HUES6 (cell line): ENCODE measurements at regions not wholly inside any gene's neighbourhood (a gene's known extent, or its start where the extent isn't known, plus 50 kb on each side); places are given as distances from the start of the nearest gene placed in this dataset.

Source experiments
- H3K27ac ChIP-seq: 2 replicates; pipeline ENCODE4 v1.7.0; 2013; ENCODE audit warnings: low read depth, mild to moderate bottlenecking, low read length, inconsistent platforms
- H3K27me3 ChIP-seq: 2 replicates; pipeline ENCODE4 v1.6.1; 2013; ENCODE audit warnings: low read length; ENCODE audit not compliant: control insufficient read depth, insufficient read depth
- H3K36me3 ChIP-seq: 2 replicates; pipeline ENCODE4 v1.6.1; 2013; ENCODE audit warnings: low read length; ENCODE audit not compliant: control insufficient read depth, insufficient read depth
- H3K4me1 ChIP-seq: 2 replicates; pipeline ENCODE4 v1.6.1; 2013; ENCODE audit warnings: low read length; ENCODE audit not compliant: control insufficient read depth, insufficient read depth
- H3K4me3 ChIP-seq: 2 replicates; pipeline ENCODE4 v1.5.1; 2013; ENCODE audit warnings: low read depth, low read length
- H3K9ac ChIP-seq: one replicate; pipeline ENCODE4 v1.6.1; 2013; ENCODE audit warnings: mild to moderate bottlenecking, low read length
- H3K9me3 ChIP-seq: 2 replicates; pipeline ENCODE4 v1.6.1; 2013; ENCODE audit warnings: low read depth, low read length; ENCODE audit not compliant: control insufficient read depth, insufficient read depth

GRCh38 chr16:80009971-80010659 is 409.6 kb upstream of the MAF start:
- Histone ChIP-seq H3K4me1 (no peaks in the 10 kb centered on the region; the same call in 1 of the 2 replicates), H3K36me3 (no peaks in the 10 kb centered on the region), H3K9me3 (no peaks in the 10 kb centered on the region)

GRCh38 chr16:80008857-80009256 is 408.3 kb upstream of the MAF start:
- Histone ChIP-seq H3K9me3 (no peaks in the 10 kb centered on the region), H3K27me3 (no peaks in the 10 kb centered on the region), H3K9ac (no peak overlapping the region), H3K4me1 (no peaks in the 10 kb centered on the region; the same call in 1 of the 2 replicates), H3K27ac (no peak overlapping the region), H3K36me3 (no peaks in the 10 kb centered on the region), H3K4me3 (no peak overlapping the region)

More at GRCh38 chr16:80009971-80010659, 409.6 kb upstream of the MAF start:
- no peaks in the 10 kb centered on the region for H3K27me3 ChIP-seq
- H3K27ac ChIP-seq = no peak overlapping the region
- no peak overlapping the region for H3K9ac ChIP-seq
- no peak overlapping the region for H3K4me3 ChIP-seq

- Histone ChIP-seq H3K4me3 (no peak overlapping the region), H3K36me3 (no peaks in the 10 kb centered on the region), H3K9ac (no peak overlapping the region), H3K27ac (no peak overlapping the region), H3K9me3 (no peaks in the 10 kb centered on the region), H3K4me1 (no peaks in the 10 kb centered on the region; the same call in 1 of the 2 replicates), H3K27me3 (no peaks in the 10 kb centered on the region)
Observed at GRCh38 chr16:80007231-80007630, 406.7 kb upstream of the MAF start.

GRCh38 chr16:80006241-80007215 is 406.0 kb upstream of the MAF start:
- no peak overlapping the region for H3K27ac ChIP-seq
- H3K9ac ChIP-seq = no peak overlapping the region
- H3K27me3 ChIP-seq = no peaks in the 10 kb centered on the region
- H3K4me1 ChIP-seq = no peaks in the 10 kb centered on the region; the same call in 1 of the 2 replicates
- H3K9me3 ChIP-seq = no peaks in the 10 kb centered on the region
- no peak overlapping the region for H3K4me3 ChIP-seq
- H3K36me3 ChIP-seq = no peaks in the 10 kb centered on the region

GRCh38 chr16:80004113-80004512 is 403.6 kb upstream of the MAF start:
- Histone ChIP-seq H3K4me1 (no peaks in the 10 kb centered on the region; the same call in 1 of the 2 replicates), H3K27ac (no peak overlapping the region)

GRCh38 chr16:80002261-80002660 is 401.7 kb upstream of the MAF start:
- Histone ChIP-seq H3K9ac (no peak overlapping the region), H3K27ac (no peak overlapping the region), H3K4me3 (no peak overlapping the region), H3K27me3 (no peaks in the 10 kb centered on the region), H3K9me3 (no peaks in the 10 kb centered on the region), H3K36me3 (no peaks in the 10 kb centered on the region), H3K4me1 (no peaks in the 10 kb centered on the region; the same call in 1 of the 2 replicates)

More at GRCh38 chr16:80004113-80004512, 403.6 kb upstream of the MAF start:
- Histone ChIP-seq H3K27me3 (no peaks in the 10 kb centered on the region), H3K9me3 (no peaks in the 10 kb centered on the region), H3K9ac (no peak overlapping the region), H3K36me3 (no peaks in the 10 kb centered on the region), H3K4me3 (no peak overlapping the region)

- Histone ChIP-seq H3K27ac (no peak overlapping the region), H3K4me3 (no peak overlapping the region), H3K9me3 (no peaks in the 10 kb centered on the region), H3K9ac (no peak overlapping the region), H3K27me3 (no peaks in the 10 kb centered on the region), H3K36me3 (no peaks in the 10 kb centered on the region), H3K4me1 (no peaks in the 10 kb centered on the region)
Observed at GRCh38 chr16:79998143-79998542, 397.6 kb upstream of the MAF start.

GRCh38 chr16:79997257-79997656 is 396.7 kb upstream of the MAF start:
- Histone ChIP-seq H3K27me3 (no peaks in the 10 kb centered on the region), H3K4me3 (no peak overlapping the region), H3K4me1 (peaks cover 3% of the 10 kb centered on the region; the same call in 1 of the 2 replicates), H3K27ac (no peak overlapping the region), H3K36me3 (no peaks in the 10 kb centered on the region), H3K9ac (no peak overlapping the region), H3K9me3 (no peaks in the 10 kb centered on the region)

- Histone ChIP-seq H3K36me3 (no peaks in the 10 kb centered on the region), H3K4me3 (no peak overlapping the region), H3K9ac (no peak overlapping the region), H3K9me3 (peaks cover 3% of the 10 kb centered on the region), H3K27ac (no peak overlapping the region), H3K27me3 (no peaks in the 10 kb centered on the region), H3K4me1 (peaks cover 3% of the 10 kb centered on the region; the same call in 1 of the 2 replicates)
Observed at GRCh38 chr16:79996321-79996720, 395.8 kb upstream of the MAF start.

GRCh38 chr16:79995315-79995714 is 394.8 kb upstream of the MAF start:
- Histone ChIP-seq H3K4me1 (peaks cover 3% of the 10 kb centered on the region; the same call in 1 of the 2 replicates), H3K9me3 (peaks cover 3% of the 10 kb centered on the region)

GRCh38 chr16:79994418-79994817 is 393.9 kb upstream of the MAF start:
- H3K9me3 ChIP-seq = peaks cover 3% of the 10 kb centered on the region
- H3K9ac ChIP-seq = no peak overlapping the region
- no peak overlapping the region for H3K27ac ChIP-seq
- H3K4me3 ChIP-seq = no peak overlapping the region
- no peaks in the 10 kb centered on the region for H3K27me3 ChIP-seq
- no peaks in the 10 kb centered on the region for H3K36me3 ChIP-seq
- H3K4me1 ChIP-seq = peaks cover 3% of the 10 kb centered on the region; the same call in 1 of the 2 replicates

More at GRCh38 chr16:79995315-79995714, 394.8 kb upstream of the MAF start:
- no peak overlapping the region for H3K27ac ChIP-seq
- no peak overlapping the region for H3K4me3 ChIP-seq
- no peaks in the 10 kb centered on the region for H3K27me3 ChIP-seq
- no peaks in the 10 kb centered on the region for H3K36me3 ChIP-seq
- H3K9ac ChIP-seq = no peak overlapping the region
